ENCODE measurements at regions not wholly inside any gene's neighbourhood (a gene's known extent, or its start where the extent isn't known, plus 50 kb on each side); places are given as distances from the start of the nearest gene placed in this dataset.

GRCh38 chrX:155745792-155746191 is 133.0 kb upstream of the TMLHE start:
- peaks cover 33% of the 10 kb centered on the region for H3K36me3 Mint-ChIP-seq
- H3K27ac Mint-ChIP-seq = no peak overlapping the region
- ATAC-seq = no peak
- H3K4me3 Mint-ChIP-seq = no peak overlapping the region
- peaks cover 6% of the 10 kb centered on the region for H3K27me3 Mint-ChIP-seq (ENCODE audit: low read depth)
- peaks cover 68% of the 10 kb centered on the region for H3K9me3 Mint-ChIP-seq
- H3K4me1 Mint-ChIP-seq = peaks cover 6% of the 10 kb centered on the region
- ChIA-PET CTCF (no interaction called here), POLR2A (no interaction called here)
- DNase-seq (ENCODE audit: low spot score) = no peak
- TF ChIP-seq ZNF416 (CRISPR knock-in tag; IDR thresholded peaks at IDR 0.05) (no peak), FOXK1 (CRISPR knock-in tag; IDR thresholded peaks at IDR 0.05) (no peak), PRRX2 (CRISPR knock-in tag; IDR thresholded peaks at IDR 0.05) (no peak), ERG (CRISPR knock-in tag; IDR thresholded peaks at IDR 0.05) (no peak), CREM (CRISPR knock-in tag; IDR thresholded peaks at IDR 0.05) (no peak), MYBL2 (CRISPR knock-in tag; IDR thresholded peaks at IDR 0.05) (no peak), E2F5 (CRISPR knock-in tag; IDR thresholded peaks at IDR 0.05) (no peak), SP1 (CRISPR knock-in tag; conservative IDR thresholded peaks at IDR 0.05) (no peak), ZNF396 (CRISPR knock-in tag; IDR thresholded peaks at IDR 0.05; ENCODE audit: borderline replicate concordance) (no peak), TEAD4 (CRISPR knock-in tag; IDR thresholded peaks at IDR 0.05) (no peak), TP53 (CRISPR knock-in tag; IDR thresholded peaks at IDR 0.05) (no peak), IRF1 (CRISPR knock-in tag; IDR thresholded peaks at IDR 0.05) (no peak), NFE2L1 (CRISPR knock-in tag; IDR thresholded peaks at IDR 0.05) (no peak), ZNF232 (CRISPR knock-in tag; IDR thresholded peaks at IDR 0.05) (no peak), ZNF121 (CRISPR knock-in tag; IDR thresholded peaks at IDR 0.05) (no peak), ZNF138 (CRISPR knock-in tag; conservative IDR thresholded peaks at IDR 0.05) (no peak), GTF2I (CRISPR knock-in tag; conservative IDR thresholded peaks at IDR 0.05) (no peak), RORB (CRISPR knock-in tag; IDR thresholded peaks at IDR 0.05) (no peak)
- TF ChIP-seq, protein P1, sequence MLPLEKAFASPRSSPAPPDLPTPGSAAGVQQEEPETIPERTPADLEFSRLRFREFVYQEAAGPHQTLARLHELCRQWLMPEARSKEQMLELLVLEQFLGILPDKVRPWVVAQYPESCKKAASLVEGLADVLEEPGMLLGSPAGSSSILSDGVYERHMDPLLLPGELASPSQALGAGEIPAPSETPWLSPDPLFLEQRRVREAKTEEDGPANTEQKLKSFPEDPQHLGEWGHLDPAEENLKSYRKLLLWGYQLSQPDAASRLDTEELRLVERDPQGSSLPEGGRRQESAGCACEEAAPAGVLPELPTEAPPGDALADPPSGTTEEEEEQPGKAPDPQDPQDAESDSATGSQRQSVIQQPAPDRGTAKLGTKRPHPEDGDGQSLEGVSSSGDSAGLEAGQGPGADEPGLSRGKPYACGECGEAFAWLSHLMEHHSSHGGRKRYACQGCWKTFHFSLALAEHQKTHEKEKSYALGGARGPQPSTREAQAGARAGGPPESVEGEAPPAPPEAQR (CRISPR knock-in tag; IDR thresholded peaks at IDR 0.05) = no peak

GRCh38 chrX:155744534-155744933 is 131.8 kb upstream of the TMLHE start:
- DNase-seq (ENCODE audit: low spot score) (no peak), ATAC-seq (no peak)
- H3K4me3 Mint-ChIP-seq = no peak overlapping the region
- no peak overlapping the region for H3K27ac Mint-ChIP-seq
- POLR2A ChIA-PET = no interaction called here
- peaks cover 68% of the 10 kb centered on the region for H3K9me3 Mint-ChIP-seq
- H3K4me1 Mint-ChIP-seq = peaks cover 6% of the 10 kb centered on the region
- H3K27me3 Mint-ChIP-seq (ENCODE audit: low read depth) = peaks cover 10% of the 10 kb centered on the region
- H3K36me3 Mint-ChIP-seq = peaks cover 40% of the 10 kb centered on the region
- CTCF ChIA-PET = no interaction called here
- TF ChIP-seq GTF2I (CRISPR knock-in tag; conservative IDR thresholded peaks at IDR 0.05) = no peak
- TF ChIP-seq, protein P2, sequence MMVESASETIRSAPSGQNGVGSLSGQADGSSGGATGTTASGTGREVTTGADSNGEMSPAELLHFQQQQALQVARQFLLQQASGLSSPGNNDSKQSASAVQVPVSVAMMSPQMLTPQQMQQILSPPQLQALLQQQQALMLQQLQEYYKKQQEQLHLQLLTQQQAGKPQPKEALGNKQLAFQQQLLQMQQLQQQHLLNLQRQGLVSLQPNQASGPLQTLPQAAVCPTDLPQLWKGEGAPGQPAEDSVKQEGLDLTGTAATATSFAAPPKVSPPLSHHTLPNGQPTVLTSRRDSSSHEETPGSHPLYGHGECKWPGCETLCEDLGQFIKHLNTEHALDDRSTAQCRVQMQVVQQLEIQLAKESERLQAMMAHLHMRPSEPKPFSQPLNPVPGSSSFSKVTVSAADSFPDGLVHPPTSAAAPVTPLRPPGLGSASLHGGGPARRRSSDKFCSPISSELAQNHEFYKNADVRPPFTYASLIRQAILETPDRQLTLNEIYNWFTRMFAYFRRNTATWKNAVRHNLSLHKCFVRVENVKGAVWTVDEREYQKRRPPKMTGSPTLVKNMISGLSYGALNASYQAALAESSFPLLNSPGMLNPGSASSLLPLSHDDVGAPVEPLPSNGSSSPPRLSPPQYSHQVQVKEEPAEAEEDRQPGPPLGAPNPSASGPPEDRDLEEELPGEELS (CRISPR knock-in tag; IDR thresholded peaks at IDR 0.05) = no peak
- TF ChIP-seq JUN (CRISPR knock-in tag; IDR thresholded peaks at IDR 0.05) = no peak
- no peak for TF ChIP-seq NFE2L1 (CRISPR knock-in tag; IDR thresholded peaks at IDR 0.05)
- no peak for TF ChIP-seq ZNF532 (CRISPR knock-in tag; IDR thresholded peaks at IDR 0.05; ENCODE audit: borderline replicate concordance)
- TF ChIP-seq ERG (CRISPR knock-in tag; IDR thresholded peaks at IDR 0.05) = no peak
- no peak for TF ChIP-seq FOXK1 (CRISPR knock-in tag; IDR thresholded peaks at IDR 0.05)
- no peak for TF ChIP-seq ZNF263 (CRISPR knock-in tag; IDR thresholded peaks at IDR 0.05; ENCODE audit: low read depth)
- TF ChIP-seq, protein P3, sequence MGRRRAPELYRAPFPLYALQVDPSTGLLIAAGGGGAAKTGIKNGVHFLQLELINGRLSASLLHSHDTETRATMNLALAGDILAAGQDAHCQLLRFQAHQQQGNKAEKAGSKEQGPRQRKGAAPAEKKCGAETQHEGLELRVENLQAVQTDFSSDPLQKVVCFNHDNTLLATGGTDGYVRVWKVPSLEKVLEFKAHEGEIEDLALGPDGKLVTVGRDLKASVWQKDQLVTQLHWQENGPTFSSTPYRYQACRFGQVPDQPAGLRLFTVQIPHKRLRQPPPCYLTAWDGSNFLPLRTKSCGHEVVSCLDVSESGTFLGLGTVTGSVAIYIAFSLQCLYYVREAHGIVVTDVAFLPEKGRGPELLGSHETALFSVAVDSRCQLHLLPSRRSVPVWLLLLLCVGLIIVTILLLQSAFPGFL (CRISPR knock-in tag; IDR thresholded peaks at IDR 0.05; ENCODE audit: borderline replicate concordance) = no peak

Measured in WTC11 (cell line).